Natural killer cell (primary cell): ENCODE measurements at regions not wholly inside any gene's neighbourhood (a gene's known extent, or its start where the extent isn't known, plus 50 kb on each side); places are given as distances from the start of the nearest gene placed in this dataset.

Experiments
- ATAC-seq, 3 donors: fragments of 150-1000 bp in 2 of 3; fragments of 200-7000 bp in 1 of 3; cut with Tn5 transposase; 1 replicate in 1 of 3; 2 replicates in 2 of 3; pipeline ENCODE4 v1.10.0; 2021; ENCODE audit warnings: mild to moderate bottlenecking in 2 of 3, moderate library complexity in 2 of 3
- DNase-seq, 2 donors: peaks; one replicate each; pipeline versions ENCODE4 v3.0.0 to v3.0.0-alpha.2; 2013 to 2021; ENCODE audit warnings: mixed read lengths in 1 of 2
- H3K27ac ChIP-seq: one replicate; pipeline ENCODE4 v1.5.1; 2013; ENCODE audit warnings: mild to moderate bottlenecking, low read length
- H3K27me3 ChIP-seq: one replicate; pipeline ENCODE4 v1.6.1; 2013; ENCODE audit warnings: low read length; ENCODE audit not compliant: control insufficient read depth, insufficient read depth
- H3K36me3 ChIP-seq: one replicate; pipeline ENCODE4 v1.6.1; 2013; ENCODE audit warnings: low read length; ENCODE audit not compliant: control insufficient read depth, insufficient read depth
- H3K4me1 ChIP-seq: one replicate; pipeline ENCODE4 v1.6.1; 2013; ENCODE audit warnings: low read length; ENCODE audit not compliant: control insufficient read depth, insufficient read depth
- H3K4me3 ChIP-seq: one replicate; pipeline ENCODE4 v1.5.1; 2013; ENCODE audit warnings: low read length
- H3K9me3 ChIP-seq: one replicate; pipeline ENCODE4 v1.6.1; 2013; ENCODE audit warnings: low read length; ENCODE audit not compliant: control insufficient read depth, insufficient read depth
- H3K27ac Mint-ChIP-seq, 2 donors: one replicate each; pipeline ENCODE4 v1.8.0; 2022; ENCODE audit warnings: mild to moderate bottlenecking in 2 of 2, mixed read lengths in 2 of 2, moderate library complexity in 1 of 2
- H3K27me3 Mint-ChIP-seq, 2 donors: one replicate each; pipeline ENCODE4 v1.8.0; 2022; ENCODE audit warnings: low read depth in 2 of 2, mixed read lengths in 2 of 2
- H3K36me3 Mint-ChIP-seq: one replicate; pipeline ENCODE4 v1.8.0; 2022; ENCODE audit warnings: mixed read lengths
- H3K4me1 Mint-ChIP-seq, 2 donors: one replicate each; pipeline ENCODE4 v1.8.0; 2022; ENCODE audit warnings: mixed read lengths in 2 of 2
- H3K4me3 Mint-ChIP-seq: one replicate; pipeline ENCODE4 v1.8.0; 2022; ENCODE audit warnings: mild to moderate bottlenecking, moderate library complexity, mixed read lengths
- H3K9me3 Mint-ChIP-seq, 2 donors: one replicate each; pipeline ENCODE4 v1.8.0; 2022; ENCODE audit warnings: mixed read lengths in 2 of 2
- WGBS: methylation state at CpG from one replicate; pipeline ENCODE4 v1.1.7; 2013; ENCODE audit warnings: missing lambda C conversion rate; ENCODE audit not compliant: insufficient coverage; 5-methylcytosine and 5-hydroxymethylcytosine counted together
- intact Hi-C: fragments of 100-400 bp; cut with micrococcal nuclease; formaldehyde crosslinking; loops from one replicate; pipeline ENCODE4 v1.14.2; 2022
- TF ChIP-seq, protein P1 (sequence below): fragments of 200-600 bp; IDR thresholded peaks from one replicate; pipeline ENCODE4 v1.8.0; 2022; ENCODE audit warnings: antibody characterized with exemption

DNA sequence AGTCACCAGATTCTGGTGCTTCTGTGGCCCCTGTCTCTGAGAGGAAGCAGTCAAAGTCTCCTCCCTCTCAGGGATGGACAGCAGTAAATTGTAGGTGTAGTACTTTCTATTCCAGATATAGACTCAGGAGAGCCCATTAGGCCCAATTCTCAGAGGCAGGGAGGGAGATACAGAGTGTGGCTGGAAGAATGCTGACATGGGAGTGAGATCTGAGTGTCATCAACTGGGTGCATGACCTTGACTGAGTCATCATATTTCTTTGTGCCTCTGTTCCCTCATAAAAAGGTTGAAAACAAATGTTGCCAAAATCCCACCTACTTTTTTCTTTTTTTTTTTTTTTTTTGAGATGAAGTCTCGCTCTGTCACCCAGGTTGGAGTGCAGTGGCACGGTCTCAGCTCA lies 506.1 kb downstream of the BCL11A start:
- intact Hi-C loops: no loop called here
- Histone ChIP-seq H3K27ac (no peak overlapping the region), H3K9me3 (no peaks in the 10 kb centered on the region), H3K4me1 (no peaks in the 10 kb centered on the region), H3K4me3 (no peak overlapping the region), H3K36me3 (no peaks in the 10 kb centered on the region), H3K27me3 (no peaks in the 10 kb centered on the region)
- ATAC-seq: no peak
- Mint-ChIP-seq H3K27me3 (no peaks in the 10 kb centered on the region), H3K27ac (no peak overlapping the region), H3K4me1 (no peaks in the 10 kb centered on the region), H3K9me3 (no peaks in the 10 kb centered on the region), H3K4me3 (no peak overlapping the region), H3K36me3 (no peaks in the 10 kb centered on the region)
- DNase-seq: no peak
- WGBS: 94% methylated on average over 2 of the region's 2 CpGs
- TF ChIP-seq, protein P1, sequence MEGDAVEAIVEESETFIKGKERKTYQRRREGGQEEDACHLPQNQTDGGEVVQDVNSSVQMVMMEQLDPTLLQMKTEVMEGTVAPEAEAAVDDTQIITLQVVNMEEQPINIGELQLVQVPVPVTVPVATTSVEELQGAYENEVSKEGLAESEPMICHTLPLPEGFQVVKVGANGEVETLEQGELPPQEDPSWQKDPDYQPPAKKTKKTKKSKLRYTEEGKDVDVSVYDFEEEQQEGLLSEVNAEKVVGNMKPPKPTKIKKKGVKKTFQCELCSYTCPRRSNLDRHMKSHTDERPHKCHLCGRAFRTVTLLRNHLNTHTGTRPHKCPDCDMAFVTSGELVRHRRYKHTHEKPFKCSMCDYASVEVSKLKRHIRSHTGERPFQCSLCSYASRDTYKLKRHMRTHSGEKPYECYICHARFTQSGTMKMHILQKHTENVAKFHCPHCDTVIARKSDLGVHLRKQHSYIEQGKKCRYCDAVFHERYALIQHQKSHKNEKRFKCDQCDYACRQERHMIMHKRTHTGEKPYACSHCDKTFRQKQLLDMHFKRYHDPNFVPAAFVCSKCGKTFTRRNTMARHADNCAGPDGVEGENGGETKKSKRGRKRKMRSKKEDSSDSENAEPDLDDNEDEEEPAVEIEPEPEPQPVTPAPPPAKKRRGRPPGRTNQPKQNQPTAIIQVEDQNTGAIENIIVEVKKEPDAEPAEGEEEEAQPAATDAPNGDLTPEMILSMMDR: no peak

DNA sequence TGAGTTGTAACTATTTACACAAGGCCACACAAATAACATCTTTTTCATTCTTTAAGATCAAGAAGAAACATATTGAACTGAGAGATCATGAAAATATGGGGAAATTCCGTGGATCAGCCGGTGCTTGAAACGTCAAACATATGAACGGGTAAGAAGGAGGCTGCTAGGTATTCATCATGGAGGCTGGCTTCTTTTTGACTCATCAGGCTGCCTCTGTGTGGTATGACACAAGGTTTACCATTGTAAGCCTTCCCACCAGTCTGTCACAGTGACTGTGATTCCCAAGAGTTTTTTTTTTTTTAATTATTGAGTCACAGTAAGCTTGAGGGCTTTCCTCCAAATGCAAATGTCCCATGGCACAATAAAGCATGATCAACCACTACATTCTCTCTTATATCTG lies 506.9 kb downstream of the BCL11A start:
- Histone ChIP-seq H3K4me3 (no peak overlapping the region), H3K9me3 (no peaks in the 10 kb centered on the region), H3K27me3 (no peaks in the 10 kb centered on the region), H3K27ac (no peak overlapping the region), H3K4me1 (no peaks in the 10 kb centered on the region), H3K36me3 (no peaks in the 10 kb centered on the region)
- Mint-ChIP-seq H3K9me3 (no peaks in the 10 kb centered on the region), H3K36me3 (no peaks in the 10 kb centered on the region), H3K4me1 (no peaks in the 10 kb centered on the region), H3K27me3 (no peaks in the 10 kb centered on the region), H3K27ac (no peak overlapping the region), H3K4me3 (no peak overlapping the region)
- WGBS: 93% methylated on average over 4 of the region's 4 CpGs
- TF ChIP-seq, protein P1: no peak
- no peak for ATAC-seq
- intact Hi-C loops: no loop called here
- no peak for DNase-seq

DNA sequence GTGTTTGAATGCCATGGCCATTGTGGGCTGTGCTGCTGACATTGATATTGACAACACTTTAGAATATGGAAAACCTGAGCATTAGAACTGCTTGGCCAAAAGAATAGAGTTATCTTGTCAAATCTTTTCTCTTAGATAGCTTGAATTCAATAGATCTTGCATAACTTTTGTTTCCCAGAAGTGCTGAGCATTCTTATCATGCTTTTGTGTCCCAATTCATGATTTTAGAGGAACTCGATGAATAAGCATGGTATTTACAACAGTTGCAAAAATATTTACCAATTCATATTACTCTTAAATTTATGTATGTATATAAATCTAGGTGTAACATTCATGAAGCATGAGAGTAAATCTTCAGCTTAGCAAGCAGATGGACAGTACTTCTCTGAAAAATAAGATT lies 508.0 kb downstream of the BCL11A start:
- Mint-ChIP-seq H3K27ac (no peak overlapping the region), H3K27me3 (no peaks in the 10 kb centered on the region), H3K4me3 (no peak overlapping the region), H3K9me3 (no peaks in the 10 kb centered on the region), H3K4me1 (no peaks in the 10 kb centered on the region), H3K36me3 (no peaks in the 10 kb centered on the region)
- Histone ChIP-seq H3K4me1 (no peaks in the 10 kb centered on the region), H3K36me3 (no peaks in the 10 kb centered on the region), H3K9me3 (no peaks in the 10 kb centered on the region), H3K27me3 (no peaks in the 10 kb centered on the region), H3K4me3 (no peak overlapping the region), H3K27ac (no peak overlapping the region)
- no peak for ATAC-seq
- no CpG with 5 or more reads among the region's 1 CpG for WGBS
- no peak for DNase-seq
- TF ChIP-seq, protein P1: no peak
- intact Hi-C loops: no loop called here

DNA sequence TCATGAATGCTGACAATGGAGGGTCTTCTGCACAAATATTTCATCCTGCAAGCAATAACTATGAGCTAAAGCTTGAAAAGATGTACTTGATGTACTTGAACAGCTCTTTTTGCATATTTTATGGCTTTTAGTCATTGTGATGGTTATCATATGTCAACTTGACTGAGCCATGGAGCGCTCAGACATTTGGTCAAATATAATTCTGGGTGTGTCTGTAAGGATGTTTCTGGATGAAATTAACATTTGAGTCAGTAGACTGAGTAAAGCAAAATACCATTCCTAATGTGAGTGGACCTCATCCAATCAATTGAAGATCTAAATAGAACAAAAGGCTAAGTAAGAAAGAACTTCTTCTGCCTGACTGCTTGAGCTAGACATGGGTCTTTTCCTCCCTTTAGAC lies 509.0 kb downstream of the BCL11A start:
- TF ChIP-seq, protein P1: no peak
- intact Hi-C loops: no loop called here
- Histone ChIP-seq H3K27me3 (no peaks in the 10 kb centered on the region), H3K36me3 (no peaks in the 10 kb centered on the region), H3K4me3 (no peak overlapping the region), H3K9me3 (no peaks in the 10 kb centered on the region), H3K27ac (no peak overlapping the region), H3K4me1 (no peaks in the 10 kb centered on the region)
- no peak for DNase-seq
- 38% methylated on average over 1 of the region's 1 CpG for WGBS
- no peaks in the 10 kb centered on the region for H3K4me1 Mint-ChIP-seq
- H3K36me3 Mint-ChIP-seq: no peaks in the 10 kb centered on the region
- no peak for ATAC-seq
- H3K4me3 Mint-ChIP-seq: no peak overlapping the region
- no peak overlapping the region for H3K27ac Mint-ChIP-seq
- no peaks in the 10 kb centered on the region for H3K27me3 Mint-ChIP-seq
- no peaks in the 10 kb centered on the region for H3K9me3 Mint-ChIP-seq
